K562 (cell line): ENCODE measurements at regions not wholly inside any gene's neighbourhood (a gene's known extent, or its start where the extent isn't known, plus 50 kb on each side); places are given as distances from the start of the nearest gene placed in this dataset.

ENCODE experiments used
- ATF4 ChIP-seq: fragments of 450-650 bp; formaldehyde crosslinking; IDR thresholded peaks from 2 replicates; pipeline ENCODE4 v1.4.0; 2022; ENCODE audit warnings: mild to moderate bottlenecking, moderate library complexity
- CTCF ChIP-seq, 3 experiments: IDR thresholded peaks in 2 of 3; conservative IDR thresholded peaks in 1 of 3; 2 replicates each; pipeline ENCODE4 v1.5.1; 2011 to 2012; ENCODE audit warnings: low read length in 3 of 3, mild to moderate bottlenecking in 3 of 3, control low read depth in 2 of 3, improper control_type of control experiment in 1 of 3, inconsistent platforms in 1 of 3, low read depth in 1 of 3, mixed read lengths in 1 of 3, moderate library complexity in 1 of 3; ENCODE audit not compliant: insufficient read depth in 2 of 3
- MYBL2 ChIP-seq, 2 experiments: fragments of 450-650 bp in 1 of 2; sonication (generic) in 1 of 2; formaldehyde crosslinking in 1 of 2; IDR thresholded peaks; 2 replicates each; pipeline versions ENCODE4 v1.6.1 to v1.8.1; 2017 to 2022; ENCODE audit warnings: borderline replicate concordance in 1 of 2, inconsistent platforms in 1 of 2, low read depth in 1 of 2, mild to moderate bottlenecking in 1 of 2, missing genetic modification reagents in 1 of 2, moderate library complexity in 1 of 2
- RAD21 ChIP-seq, 2 experiments: fragments of 250-450 bp in 1 of 2; fragments of 450-650 bp in 1 of 2; sonication (Bioruptor Pico) in 1 of 2; formaldehyde crosslinking in 1 of 2; IDR thresholded peaks in 1 of 2; conservative IDR thresholded peaks in 1 of 2; 2 replicates each; pipeline versions ENCODE4 v1.4.0 to v1.8.0; 2020 to 2022; ENCODE audit warnings: mild to moderate bottlenecking in 2 of 2, moderate library complexity in 1 of 2
- REST ChIP-seq, 2 experiments: fragments of 450-650 bp; formaldehyde crosslinking in 1 of 2; IDR thresholded peaks; 2 replicates each; pipeline versions ENCODE4 v1.4.0 to v1.6.1; 2014 to 2020; ENCODE audit warnings: mild to moderate bottlenecking in 2 of 2, borderline replicate concordance in 1 of 2, low read depth in 1 of 2
- SMC3 ChIP-seq: conservative IDR thresholded peaks from 2 replicates; pipeline ENCODE4 v1.6.1; 2011; ENCODE audit warnings: low read depth, low read length, improper control_type of control experiment; ENCODE audit not compliant: insufficient read depth
- TAL1 ChIP-seq: fragments of 450-650 bp; IDR thresholded peaks from 2 replicates; pipeline ENCODE4 v1.6.1; 2016; ENCODE audit warnings: mild to moderate bottlenecking
- TCF7L2 ChIP-seq: fragments of 150-350 bp; IDR thresholded peaks from 2 replicates; pipeline ENCODE4 v1.6.1; 2016; ENCODE audit warnings: low read depth, mild to moderate bottlenecking, low read length, moderate library complexity
- ZNF592 ChIP-seq: fragments of 450-650 bp; IDR thresholded peaks from 2 replicates; pipeline ENCODE4 v1.6.1; 2017; ENCODE audit warnings: antibody characterized with exemption, mild to moderate bottlenecking

GRCh38 chr15:31197497-31198414, 96.2 kb upstream of the TRPM1 start (continued):
- TF ChIP-seq RAD21 (CRISPR knock-in tag; conservative IDR thresholded peaks at IDR 0.05 in 1 of 2, IDR thresholded peaks at IDR 0.05 in 1 of 2) (peak in 1 of 2 experiments; percentile 59; a peak in 2 of 4 replicates), TAL1 (no peak), TCF7L2 (no peak), CTCF (IDR thresholded peaks at IDR 0.05 in 2 of 3, conservative IDR thresholded peaks at IDR 0.05 in 1 of 3; ENCODE audit: insufficient read depth in 2 of 3, low read depth in 1 of 3, low read length in 3 of 3) (peak; percentile 65 to 82 (median 71)), ZNF592 (no peak), MYBL2 (IDR thresholded peaks at IDR 0.05; ENCODE audit: low read depth) (no peak), MYBL2 (CRISPR knock-in tag; IDR thresholded peaks at IDR 0.05; ENCODE audit: borderline replicate concordance) (no peak), REST (IDR thresholded peaks at IDR 0.05; ENCODE audit: borderline replicate concordance) (peak; percentile 44; the same call in 1 of the 2 replicates), REST (CRISPR knock-in tag; IDR thresholded peaks at IDR 0.05; ENCODE audit: low read depth) (no peak), ATF4 (CRISPR knock-in tag) (no peak), SMC3 (peak; percentile 71)
